NCI-H1092 treated with DMSO at 0.1 percent for 48 hours (cell line): ENCODE measurements at regions not wholly inside any gene's neighbourhood (a gene's known extent, or its start where the extent isn't known, plus 50 kb on each side); places are given as distances from the start of the nearest gene placed in this dataset.

Source experiments
- DNase-seq: peaks from one replicate; lab custom pipeline; 2025; lab: John Stamatoyannopoulos, UW

GRCh38 chr15:29208836-29209235 lies 60.8 kb downstream of the NSMCE3 start:
- DNase-seq: no peak

GRCh38 chr15:29208352-29208751 lies 61.3 kb downstream of the NSMCE3 start:
- peak; percentile 87 for DNase-seq

DNA sequence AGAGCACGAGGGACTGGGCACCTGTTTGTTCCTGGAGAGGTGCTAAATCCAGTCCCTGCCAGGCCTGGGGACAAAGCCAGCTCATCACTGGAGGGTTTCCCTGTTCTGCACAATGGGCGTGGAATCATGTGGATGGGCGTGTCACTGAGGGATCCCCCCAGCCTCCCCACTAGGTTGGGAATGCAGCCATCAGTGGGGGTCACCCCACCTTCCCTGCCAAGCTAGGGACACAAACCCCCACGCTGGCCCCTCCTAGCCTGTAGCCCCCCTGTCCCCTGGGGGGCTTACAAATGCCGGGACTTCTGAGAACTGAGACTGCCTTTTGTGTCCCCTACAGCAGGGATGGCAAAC lies 61.9 kb downstream of the NSMCE3 start:
- DNase-seq: no peak

- peak; percentile 5 for DNase-seq
Measured at GRCh38 chr15:29207027-29207757, 62.4 kb downstream of the NSMCE3 start.

GRCh38 chr15:29205186-29205585 lies 64.4 kb downstream of the NSMCE3 start:
- DNase-seq: no peak

DNA sequence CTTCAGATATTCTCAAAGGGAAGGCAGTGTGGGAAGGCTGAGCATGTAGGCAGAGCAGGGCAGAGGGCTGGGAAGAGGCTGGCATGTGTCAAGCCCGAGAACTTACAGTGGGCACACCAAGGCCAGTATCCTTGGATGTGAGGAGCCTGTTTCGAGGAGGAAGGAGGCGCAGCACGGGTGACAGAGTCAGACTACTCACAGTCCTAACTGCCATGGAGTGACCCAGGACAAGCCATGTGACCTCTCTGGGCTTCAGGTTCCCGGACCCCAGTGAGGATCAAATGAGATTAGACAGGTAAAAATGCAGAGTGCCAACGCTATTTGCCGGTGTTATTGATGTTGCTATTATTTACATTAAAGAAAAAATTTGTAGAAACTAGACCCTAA lies 65.3 kb downstream of the NSMCE3 start:
- no peak for DNase-seq

DNA sequence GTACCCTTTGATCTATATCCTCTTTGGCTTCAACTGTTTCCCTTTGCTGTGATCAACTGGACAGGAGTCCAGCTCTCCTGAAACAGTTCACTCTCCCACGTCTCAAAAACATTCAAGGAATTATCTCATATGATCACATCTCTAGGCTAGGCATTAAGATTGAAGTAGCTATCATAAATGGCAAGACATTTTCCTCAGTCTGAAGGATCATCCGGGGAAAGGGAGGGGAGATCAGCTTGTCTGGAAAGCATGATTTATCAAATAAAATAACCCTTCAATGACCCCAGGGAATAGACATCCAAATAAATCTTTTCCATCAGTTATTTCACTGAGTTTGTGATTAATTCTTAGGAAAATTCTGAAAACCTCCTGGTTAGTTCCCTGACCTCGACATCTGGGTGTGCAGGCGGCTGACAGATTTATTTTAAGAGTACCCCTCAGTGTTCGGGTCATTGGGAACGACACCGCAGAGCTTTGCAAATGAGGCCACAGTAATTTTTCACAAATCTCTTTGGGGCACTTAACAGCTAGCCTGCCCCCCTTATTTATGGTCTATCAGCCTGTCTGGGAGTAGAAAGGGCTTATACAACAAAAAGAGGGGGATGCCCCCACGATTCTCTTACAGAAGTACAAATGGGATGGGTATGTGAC lies 65.8 kb downstream of the NSMCE3 start:
- DNase-seq: no peak

- no peak for DNase-seq
Measured at GRCh38 chr15:29196722-29197121, 72.9 kb downstream of the NSMCE3 start.

DNA sequence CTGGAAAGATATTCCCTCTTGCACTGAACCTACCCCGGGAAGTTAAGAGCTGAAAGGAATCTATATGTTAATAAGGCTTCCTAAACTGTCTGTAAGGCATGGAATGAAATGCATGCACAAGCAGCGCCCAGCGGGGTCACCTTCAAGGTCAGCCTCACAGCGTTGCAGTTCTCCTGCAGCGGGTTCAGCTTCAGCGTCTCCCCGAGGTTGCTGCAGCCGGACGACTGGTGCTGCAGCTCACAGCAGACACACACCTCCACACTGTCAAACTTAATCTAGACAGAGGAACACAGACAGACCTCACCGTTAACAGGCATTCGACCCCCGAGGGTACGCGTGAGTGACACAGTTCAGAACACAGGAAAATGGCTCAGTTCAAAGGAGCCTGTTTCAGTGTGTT lies 73.3 kb downstream of the NSMCE3 start:
- no peak for DNase-seq

DNA sequence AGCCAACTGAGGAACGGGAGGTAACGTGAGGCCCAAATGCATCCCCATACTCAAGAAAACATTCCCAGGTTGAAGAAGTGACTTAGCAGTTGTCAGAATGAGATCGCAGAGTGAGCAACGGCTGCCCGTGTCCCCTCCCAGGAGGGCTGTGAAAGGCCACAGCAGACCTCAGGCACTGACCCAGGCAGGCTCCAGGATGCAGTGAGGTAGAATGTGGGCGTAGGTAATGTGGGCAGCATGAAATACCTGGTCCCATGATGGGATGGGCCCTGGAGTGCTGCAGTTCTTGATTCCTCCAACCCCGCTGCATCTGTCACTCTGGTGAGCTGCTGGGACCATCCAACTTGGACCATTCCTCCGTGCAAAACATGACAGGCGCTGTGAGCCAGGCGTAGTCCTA lies 74.8 kb downstream of the NSMCE3 start:
- no peak for DNase-seq

- DNase-seq: no peak
Measured at GRCh38 chr15:29183071-29183831, 86.4 kb downstream of the NSMCE3 start.

GRCh38 chr15:29182590-29182989 lies 87.0 kb downstream of the NSMCE3 start:
- no peak for DNase-seq

- no peak for DNase-seq
Measured at GRCh38 chr15:29172742-29173725, 96.6 kb downstream of the NSMCE3 start.

DNA sequence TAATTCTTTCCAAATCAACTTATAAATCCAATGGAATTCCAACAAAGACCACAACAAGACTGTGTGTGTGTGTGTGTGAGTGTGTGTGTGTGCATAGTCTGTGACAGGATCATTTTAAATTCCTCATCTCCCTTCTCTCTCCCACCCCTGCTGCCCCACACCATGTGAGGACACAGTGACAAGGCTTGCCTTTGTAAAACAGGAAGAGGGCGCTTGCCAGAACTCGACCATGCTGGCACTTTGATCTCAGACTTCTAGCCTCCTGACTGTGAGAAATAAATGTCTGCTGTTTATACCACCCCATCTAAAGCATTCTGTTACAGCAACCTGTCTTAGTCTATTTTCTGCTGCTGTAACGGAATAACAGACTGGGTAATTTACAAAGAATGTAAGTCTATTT lies 99.1 kb downstream of the NSMCE3 start:
- DNase-seq: no peak
